ENCODE measurements at regions not wholly inside any gene's neighbourhood (a gene's known extent, or its start where the extent isn't known, plus 50 kb on each side); places are given as distances from the start of the nearest gene placed in this dataset.

GRCh38 chr3:74366331-74366730, 248.1 kb downstream of the CNTN3 start:
- Histone ChIP-seq H3K9me2 (replicated peaks; ENCODE audit: insufficient read depth, low read length) (no peaks in the 10 kb centered on the region), H3F3A (ENCODE audit: insufficient read depth, low read length) (no peaks in the 10 kb centered on the region), H3K79me2 (ENCODE audit: low read length) (no peaks in the 10 kb centered on the region), H4K20me1 (ENCODE audit: insufficient read depth, low read length) (no peaks in the 10 kb centered on the region), H3K27ac (ENCODE audit: low read length) (no peak overlapping the region), H3K4me2 (ENCODE audit: low read depth, low read length) (no peak overlapping the region), H3K9ac (ENCODE audit: low read length) (no peak overlapping the region), H3K4me3 (ENCODE audit: low read length) (no peak overlapping the region), H3K36me3 (replicated peaks; ENCODE audit: insufficient read depth, low read length) (no peaks in the 10 kb centered on the region), H3K4me1 (ENCODE audit: low read length) (no peaks in the 10 kb centered on the region), H2AFZ (ENCODE audit: low read length) (no peak overlapping the region), H3K9me3 (replicated peaks; ENCODE audit: insufficient read depth, low read length) (no peaks in the 10 kb centered on the region), H3K27me3 (replicated peaks; ENCODE audit: insufficient read depth, low read length) (no peaks in the 10 kb centered on the region)
- TF ChIP-seq EZH2 (optimal IDR thresholded peaks at IDR 0.05; ENCODE audit: low read depth, low read length) (no peak), EZH2phosphoT487 (IDR thresholded peaks at IDR 0.05; ENCODE audit: low read length) (no peak)
- TF ChIP-seq, protein P1, sequence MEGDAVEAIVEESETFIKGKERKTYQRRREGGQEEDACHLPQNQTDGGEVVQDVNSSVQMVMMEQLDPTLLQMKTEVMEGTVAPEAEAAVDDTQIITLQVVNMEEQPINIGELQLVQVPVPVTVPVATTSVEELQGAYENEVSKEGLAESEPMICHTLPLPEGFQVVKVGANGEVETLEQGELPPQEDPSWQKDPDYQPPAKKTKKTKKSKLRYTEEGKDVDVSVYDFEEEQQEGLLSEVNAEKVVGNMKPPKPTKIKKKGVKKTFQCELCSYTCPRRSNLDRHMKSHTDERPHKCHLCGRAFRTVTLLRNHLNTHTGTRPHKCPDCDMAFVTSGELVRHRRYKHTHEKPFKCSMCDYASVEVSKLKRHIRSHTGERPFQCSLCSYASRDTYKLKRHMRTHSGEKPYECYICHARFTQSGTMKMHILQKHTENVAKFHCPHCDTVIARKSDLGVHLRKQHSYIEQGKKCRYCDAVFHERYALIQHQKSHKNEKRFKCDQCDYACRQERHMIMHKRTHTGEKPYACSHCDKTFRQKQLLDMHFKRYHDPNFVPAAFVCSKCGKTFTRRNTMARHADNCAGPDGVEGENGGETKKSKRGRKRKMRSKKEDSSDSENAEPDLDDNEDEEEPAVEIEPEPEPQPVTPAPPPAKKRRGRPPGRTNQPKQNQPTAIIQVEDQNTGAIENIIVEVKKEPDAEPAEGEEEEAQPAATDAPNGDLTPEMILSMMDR (IDR thresholded peaks at IDR 0.05; ENCODE audit: low read length) = no peak
- no peak for DNase-seq

- no peak overlapping the region for H3K4me3 ChIP-seq (ENCODE audit: low read length)
- H3K79me2 ChIP-seq (ENCODE audit: low read length) = no peaks in the 10 kb centered on the region
- no peaks in the 10 kb centered on the region for H3F3A ChIP-seq (ENCODE audit: insufficient read depth, low read length)
- H3K27ac ChIP-seq (ENCODE audit: low read length) = no peak overlapping the region
- H3K27me3 ChIP-seq (replicated peaks; ENCODE audit: insufficient read depth, low read length) = no peaks in the 10 kb centered on the region
- DNase-seq = no peak
- no peak for TF ChIP-seq EZH2 (optimal IDR thresholded peaks at IDR 0.05; ENCODE audit: low read depth, low read length)
- TF ChIP-seq, protein P1 (IDR thresholded peaks at IDR 0.05; ENCODE audit: low read length) = no peak
- no peak for TF ChIP-seq EZH2phosphoT487 (IDR thresholded peaks at IDR 0.05; ENCODE audit: low read length)
- no peak overlapping the region for H2AFZ ChIP-seq (ENCODE audit: low read length)
- H3K9me2 ChIP-seq (replicated peaks; ENCODE audit: insufficient read depth, low read length) = no peaks in the 10 kb centered on the region
- no peak overlapping the region for H3K9ac ChIP-seq (ENCODE audit: low read length)
- H3K9me3 ChIP-seq (replicated peaks; ENCODE audit: insufficient read depth, low read length) = no peaks in the 10 kb centered on the region
- no peaks in the 10 kb centered on the region for H4K20me1 ChIP-seq (ENCODE audit: insufficient read depth, low read length)
- H3K4me2 ChIP-seq (ENCODE audit: low read depth, low read length) = no peak overlapping the region
- no peaks in the 10 kb centered on the region for H3K4me1 ChIP-seq (ENCODE audit: low read length)
- H3K36me3 ChIP-seq (replicated peaks; ENCODE audit: insufficient read depth, low read length) = no peaks in the 10 kb centered on the region
These were observed 251.1 kb downstream of the CNTN3 start for GRCh38 chr3:74363346-74363745.

DNA sequence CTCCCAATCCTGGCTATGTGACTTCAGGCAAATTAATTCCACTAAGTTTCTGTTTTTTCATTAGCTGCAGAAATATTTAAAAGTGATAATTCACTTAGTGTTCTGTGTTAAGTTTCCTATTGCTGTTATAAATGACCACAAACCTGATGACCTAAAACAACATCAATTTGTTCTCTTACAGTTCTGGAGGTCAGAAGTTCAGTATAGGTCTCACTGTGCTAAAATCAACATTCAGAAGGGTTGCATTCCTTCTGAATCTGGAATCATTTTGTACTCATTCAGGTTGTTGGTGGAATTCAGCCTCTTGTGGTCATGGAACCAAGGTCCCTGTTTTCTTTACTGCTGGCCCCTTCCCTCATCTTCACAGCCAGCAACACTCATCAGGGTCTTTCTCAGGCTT, 254.1 kb downstream of the CNTN3 start:
- DNase-seq = no peak
- Histone ChIP-seq H2AFZ (ENCODE audit: low read length) (no peak overlapping the region), H3K4me1 (ENCODE audit: low read length) (no peaks in the 10 kb centered on the region), H4K20me1 (ENCODE audit: insufficient read depth, low read length) (no peaks in the 10 kb centered on the region), H3K4me2 (ENCODE audit: low read depth, low read length) (no peak overlapping the region), H3K79me2 (ENCODE audit: low read length) (no peaks in the 10 kb centered on the region), H3F3A (ENCODE audit: insufficient read depth, low read length) (no peaks in the 10 kb centered on the region), H3K36me3 (replicated peaks; ENCODE audit: insufficient read depth, low read length) (no peaks in the 10 kb centered on the region), H3K27ac (ENCODE audit: low read length) (no peak overlapping the region), H3K9me3 (replicated peaks; ENCODE audit: insufficient read depth, low read length) (no peaks in the 10 kb centered on the region), H3K9me2 (replicated peaks; ENCODE audit: insufficient read depth, low read length) (no peaks in the 10 kb centered on the region), H3K9ac (ENCODE audit: low read length) (no peak overlapping the region), H3K27me3 (replicated peaks; ENCODE audit: insufficient read depth, low read length) (no peaks in the 10 kb centered on the region), H3K4me3 (ENCODE audit: low read length) (no peak overlapping the region)
- TF ChIP-seq EZH2 (optimal IDR thresholded peaks at IDR 0.05; ENCODE audit: low read depth, low read length) (no peak), EZH2phosphoT487 (IDR thresholded peaks at IDR 0.05; ENCODE audit: low read length) (no peak)

DNA sequence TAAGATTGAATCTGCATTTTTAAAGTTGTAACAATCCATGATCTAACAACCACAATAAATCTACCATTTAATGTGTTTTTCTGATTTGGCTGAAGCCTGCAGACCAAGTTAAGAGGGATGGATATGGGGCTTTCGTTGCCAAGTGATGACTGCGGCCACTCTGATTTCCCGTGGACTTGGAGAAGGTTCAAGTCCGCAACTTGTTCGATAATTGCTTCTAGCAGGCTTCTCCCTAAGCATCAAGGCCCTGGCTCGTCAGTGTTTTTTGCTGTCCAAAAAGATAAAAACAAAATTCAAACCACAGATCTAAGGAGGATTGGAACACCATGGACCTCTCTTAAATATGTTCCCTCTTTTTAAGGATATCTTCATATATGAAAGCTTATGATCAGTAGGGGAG, 256.6 kb downstream of the CNTN3 start:
- Histone ChIP-seq H3K36me3 (replicated peaks; ENCODE audit: insufficient read depth, low read length) (no peaks in the 10 kb centered on the region), H3K9me3 (replicated peaks; ENCODE audit: insufficient read depth, low read length) (no peaks in the 10 kb centered on the region), H3K79me2 (ENCODE audit: low read length) (no peaks in the 10 kb centered on the region), H3K4me2 (ENCODE audit: low read depth, low read length) (no peak overlapping the region), H3K4me1 (ENCODE audit: low read length) (no peaks in the 10 kb centered on the region), H3K9me2 (replicated peaks; ENCODE audit: insufficient read depth, low read length) (no peaks in the 10 kb centered on the region), H3K4me3 (ENCODE audit: low read length) (no peak overlapping the region), H3K27me3 (replicated peaks; ENCODE audit: insufficient read depth, low read length) (no peaks in the 10 kb centered on the region), H3F3A (ENCODE audit: insufficient read depth, low read length) (no peaks in the 10 kb centered on the region), H4K20me1 (ENCODE audit: insufficient read depth, low read length) (no peaks in the 10 kb centered on the region), H3K9ac (ENCODE audit: low read length) (no peak overlapping the region), H2AFZ (ENCODE audit: low read length) (no peak overlapping the region), H3K27ac (ENCODE audit: low read length) (no peak overlapping the region)
- TF ChIP-seq EZH2 (optimal IDR thresholded peaks at IDR 0.05; ENCODE audit: low read depth, low read length) (no peak), EZH2phosphoT487 (IDR thresholded peaks at IDR 0.05; ENCODE audit: low read length) (no peak)
- TF ChIP-seq, protein P1 (IDR thresholded peaks at IDR 0.05; ENCODE audit: low read length) = no peak
- DNase-seq = no peak
